WTC11 (cell line): ENCODE measurements at regions not wholly inside any gene's neighbourhood (a gene's known extent, or its start where the extent isn't known, plus 50 kb on each side); places are given as distances from the start of the nearest gene placed in this dataset.

Experiments
- ATF3 ChIP-seq: sonication (generic); formaldehyde crosslinking; conservative IDR thresholded peaks from 2 replicates; pipeline ENCODE4 v1.8.1; 2022; ENCODE audit warnings: mild to moderate bottlenecking, missing genetic modification reagents
- CTCF ChIP-seq: fragments of 200-600 bp; IDR thresholded peaks from 2 replicates; pipeline ENCODE4 v1.8.0; 2022; ENCODE audit warnings: antibody characterized with exemption
- FOXP4 ChIP-seq: sonication (generic); formaldehyde crosslinking; IDR thresholded peaks from 2 replicates; pipeline ENCODE4 v1.8.0; 2022; ENCODE audit warnings: mild to moderate bottlenecking, missing genetic modification reagents
- MLX ChIP-seq: sonication (generic); formaldehyde crosslinking; IDR thresholded peaks from 2 replicates; pipeline ENCODE4 v1.8.1; 2023; ENCODE audit warnings: mild to moderate bottlenecking, missing genetic modification reagents, moderate library complexity
- MXD4 ChIP-seq: fragments of 250-450 bp; sonication (Bioruptor Pico); IDR thresholded peaks from 2 replicates; pipeline ENCODE4 v1.8.0; 2021; ENCODE audit warnings: mild to moderate bottlenecking, moderate library complexity, borderline replicate concordance
- MYBL2 ChIP-seq: sonication (generic); formaldehyde crosslinking; IDR thresholded peaks from 2 replicates; pipeline ENCODE4 v1.8.1; 2023; ENCODE audit warnings: mild to moderate bottlenecking, moderate library complexity, missing genetic modification reagents
- NR2C2 ChIP-seq: sonication (generic); formaldehyde crosslinking; IDR thresholded peaks from 2 replicates; pipeline ENCODE4 v1.8.0; 2022; ENCODE audit warnings: mild to moderate bottlenecking, missing genetic modification reagents
- OVOL2 ChIP-seq: fragments of 250-450 bp; sonication (Bioruptor Pico); IDR thresholded peaks from 2 replicates; pipeline ENCODE4 v1.9.0; 2021; ENCODE audit warnings: mild to moderate bottlenecking, borderline replicate concordance
- PREB ChIP-seq: sonication (generic); formaldehyde crosslinking; IDR thresholded peaks from 2 replicates; pipeline ENCODE4 v1.8.1; 2022; ENCODE audit warnings: mild to moderate bottlenecking, missing genetic modification reagents, moderate library complexity, borderline replicate concordance
- TEAD4 ChIP-seq: sonication (generic); formaldehyde crosslinking; IDR thresholded peaks from 2 replicates; pipeline ENCODE4 v1.8.0; 2022; ENCODE audit warnings: mild to moderate bottlenecking, missing genetic modification reagents
- TP53 ChIP-seq: sonication (generic); formaldehyde crosslinking; IDR thresholded peaks from 2 replicates; pipeline ENCODE4 v1.8.1; 2023; ENCODE audit warnings: mild to moderate bottlenecking, missing genetic modification reagents
- ZNF423 ChIP-seq: fragments of 250-450 bp; sonication (Bioruptor Pico); IDR thresholded peaks from 2 replicates; pipeline ENCODE4 v2.1.2; 2022; ENCODE audit warnings: mild to moderate bottlenecking, moderate library complexity

- TF ChIP-seq TP53 (CRISPR knock-in tag) (no peak), FOXP4 (CRISPR knock-in tag) (no peak), CTCF (no peak), PREB (CRISPR knock-in tag) (no peak), OVOL2 (CRISPR knock-in tag) (no peak), NR2C2 (no peak), MXD4 (CRISPR knock-in tag) (no peak), ZNF423 (CRISPR knock-in tag) (no peak), MYBL2 (CRISPR knock-in tag) (no peak), TEAD4 (CRISPR knock-in tag) (no peak), ATF3 (CRISPR knock-in tag) (no peak), MLX (CRISPR knock-in tag) (no peak)
Observed at GRCh38 chr3:116811754-116812153, 102.2 kb downstream of the TUSC7 start.
